ENCODE measurements at regions not wholly inside any gene's neighbourhood (a gene's known extent, or its start where the extent isn't known, plus 50 kb on each side); places are given as distances from the start of the nearest gene placed in this dataset.

DNA sequence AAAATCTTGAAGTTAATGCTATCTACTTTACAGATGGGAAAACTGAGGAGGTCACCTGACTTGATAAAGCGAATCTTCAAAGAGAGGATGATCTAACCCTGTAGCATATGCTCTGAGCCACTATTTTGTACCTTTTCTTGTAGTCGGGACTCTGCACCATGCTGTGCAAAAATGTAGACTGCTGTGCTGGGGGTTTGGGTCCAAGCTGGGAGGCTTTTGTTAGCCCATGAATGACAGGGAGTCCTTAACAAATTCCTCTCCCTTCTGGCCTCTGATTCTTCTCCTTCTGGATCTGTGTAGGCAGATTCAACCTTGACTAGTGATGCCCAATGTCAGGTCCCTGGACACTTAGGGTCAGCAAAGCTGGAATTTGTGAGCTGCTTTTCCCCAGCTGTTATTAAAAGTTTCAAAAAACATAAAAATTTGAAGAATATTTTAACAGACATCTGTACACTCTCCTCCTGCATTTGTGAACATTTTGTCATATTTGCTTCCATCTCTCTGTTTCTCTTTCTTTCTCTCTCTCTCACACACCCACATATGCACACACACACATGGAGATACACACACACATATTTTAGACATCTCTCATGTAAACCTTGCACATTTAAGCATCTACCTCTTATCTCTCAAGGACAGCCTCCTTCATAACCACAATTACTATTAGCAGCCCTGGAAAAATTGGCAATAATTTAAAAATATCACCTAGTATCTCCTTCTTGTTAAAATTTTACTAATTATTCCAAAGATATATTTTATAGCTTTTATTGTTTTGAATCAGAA lies 335.0 kb upstream of the TRIB2 start:
- Histone ChIP-seq H2AFZ (ENCODE audit: low read depth, low read length) (no peak overlapping the region), H3K4me3 (replicated peaks in 1 of 3; ENCODE audit: insufficient read depth in 1 of 3, low read depth in 1 of 3, low read length in 3 of 3) (no peak overlapping the region), H3K27ac (ENCODE audit: insufficient read depth, low read depth, low read length) (no peak overlapping the region), H3K79me2 (ENCODE audit: control insufficient read depth, insufficient read depth, low read length) (no peaks in the 10 kb centered on the region), H3K27me3 (ENCODE audit: control insufficient read depth in 2 of 2, insufficient read depth in 2 of 2, low read length in 2 of 2) (no peaks in the 10 kb centered on the region), H3K36me3 (ENCODE audit: control insufficient read depth in 2 of 2, extremely low read depth in 1 of 2, insufficient read depth in 2 of 2, low read length in 2 of 2) (no peaks in the 10 kb centered on the region), H3K4me2 (ENCODE audit: insufficient read depth, low read length) (no peak overlapping the region), H3K9ac (replicated peaks; ENCODE audit: extremely low read depth, insufficient read depth, low read length) (no peak overlapping the region), H3K4me1 (ENCODE audit: control insufficient read depth, extremely low read depth, insufficient read depth, low read length) (no peaks in the 10 kb centered on the region), H4K20me1 (replicated peaks; ENCODE audit: control insufficient read depth, extremely low read depth, insufficient read depth, low read length) (no peaks in the 10 kb centered on the region), H3K9me1 (replicated peaks; ENCODE audit: control insufficient read depth, extremely low read depth, insufficient read depth, low read length) (no peaks in the 10 kb centered on the region), H3K9me3 (replicated peaks; ENCODE audit: control insufficient read depth, insufficient read depth, low read length) (no peaks in the 10 kb centered on the region)
- POLR2A ChIA-PET: no interaction called here
- intact Hi-C loops (cut with micrococcal nuclease) (no loop called here), dilution Hi-C loops (cut with MboI; ENCODE audit: extremely low pct_ligation_motif_present, low sequenced_read_pairs) (no loop called here)
- TF ChIP-seq JUN (IDR thresholded peaks at IDR 0.05; ENCODE audit: borderline replicate concordance, insufficient read depth, insufficient read length, low read depth) (no peak), MYC (IDR thresholded peaks at IDR 0.05; ENCODE audit: low read depth, low read length) (no peak), POLR2AphosphoS5 (IDR thresholded peaks at IDR 0.05; ENCODE audit: insufficient read depth, low read depth, low read length) (no peak), EZH2 (IDR thresholded peaks at IDR 0.05; ENCODE audit: borderline replicate concordance, low read depth, low read length, severe bottlenecking) (no peak), FOS (IDR thresholded peaks at IDR 0.05; ENCODE audit: borderline replicate concordance, insufficient read depth, low read length) (no peak), GATA2 (IDR thresholded peaks at IDR 0.05; ENCODE audit: insufficient read depth, insufficient read length, low read depth, low read length) (no peak), POLR2A (IDR thresholded peaks at IDR 0.05; ENCODE audit: low read depth, low read length) (no peak)
- TF ChIP-seq, protein P1, sequence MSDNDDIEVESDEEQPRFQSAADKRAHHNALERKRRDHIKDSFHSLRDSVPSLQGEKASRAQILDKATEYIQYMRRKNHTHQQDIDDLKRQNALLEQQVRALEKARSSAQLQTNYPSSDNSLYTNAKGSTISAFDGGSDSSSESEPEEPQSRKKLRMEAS (IDR thresholded peaks at IDR 0.05; ENCODE audit: insufficient read depth, insufficient read length): no peak
- TF ChIP-seq, protein P2, sequence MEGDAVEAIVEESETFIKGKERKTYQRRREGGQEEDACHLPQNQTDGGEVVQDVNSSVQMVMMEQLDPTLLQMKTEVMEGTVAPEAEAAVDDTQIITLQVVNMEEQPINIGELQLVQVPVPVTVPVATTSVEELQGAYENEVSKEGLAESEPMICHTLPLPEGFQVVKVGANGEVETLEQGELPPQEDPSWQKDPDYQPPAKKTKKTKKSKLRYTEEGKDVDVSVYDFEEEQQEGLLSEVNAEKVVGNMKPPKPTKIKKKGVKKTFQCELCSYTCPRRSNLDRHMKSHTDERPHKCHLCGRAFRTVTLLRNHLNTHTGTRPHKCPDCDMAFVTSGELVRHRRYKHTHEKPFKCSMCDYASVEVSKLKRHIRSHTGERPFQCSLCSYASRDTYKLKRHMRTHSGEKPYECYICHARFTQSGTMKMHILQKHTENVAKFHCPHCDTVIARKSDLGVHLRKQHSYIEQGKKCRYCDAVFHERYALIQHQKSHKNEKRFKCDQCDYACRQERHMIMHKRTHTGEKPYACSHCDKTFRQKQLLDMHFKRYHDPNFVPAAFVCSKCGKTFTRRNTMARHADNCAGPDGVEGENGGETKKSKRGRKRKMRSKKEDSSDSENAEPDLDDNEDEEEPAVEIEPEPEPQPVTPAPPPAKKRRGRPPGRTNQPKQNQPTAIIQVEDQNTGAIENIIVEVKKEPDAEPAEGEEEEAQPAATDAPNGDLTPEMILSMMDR (IDR thresholded peaks at IDR 0.05; ENCODE audit: extremely low read depth in 1 of 2, insufficient read depth in 1 of 2, low read depth in 1 of 2, low read length in 2 of 2): no peak
- DNase-seq (ENCODE audit: low read depth, low spot score): no peak
- no peak for FAIRE-seq
- BruUV-seq (replicated peaks): no TSS peak
- CTCF ChIA-PET: interaction anchor here (1.0 kb wide), 1 partner anchor 9 kb away, joined by 3 read pairs; no protein-coding TSS in a partner anchor

Data from endothelial cell of umbilical vein (primary cell).